ENCODE measurements at regions not wholly inside any gene's neighbourhood (a gene's known extent, or its start where the extent isn't known, plus 50 kb on each side); places are given as distances from the start of the nearest gene placed in this dataset.

GRCh38 chr18:46353460-46353859, 249.3 kb downstream of the HAUS1 start:
- FAIRE-seq, result no peak

- no peak for FAIRE-seq
Observed at GRCh38 chr18:46356278-46357033, 252.3 kb downstream of the HAUS1 start.

- FAIRE-seq, result no peak
Observed at GRCh38 chr18:46360102-46360699, 256.0 kb downstream of the HAUS1 start.

GRCh38 chr18:46360866-46361265, 256.7 kb downstream of the HAUS1 start:
- FAIRE-seq, result no peak

GRCh38 chr18:46362533-46362932, 258.3 kb downstream of the HAUS1 start:
- no peak for FAIRE-seq

GRCh38 chr18:46364048-46364447, 259.9 kb downstream of the HAUS1 start:
- no peak for FAIRE-seq

- FAIRE-seq, result no peak
Observed at GRCh38 chr18:46366201-46366600, 262.0 kb downstream of the HAUS1 start.

GRCh38 chr18:46366751-46367376, 262.7 kb downstream of the HAUS1 start:
- FAIRE-seq, result no peak

GRCh38 chr18:46369323-46369722, 265.1 kb downstream of the HAUS1 start:
- no peak for FAIRE-seq

GRCh38 chr18:46370898-46371297, 266.7 kb downstream of the HAUS1 start:
- no peak for FAIRE-seq

- no peak for FAIRE-seq
Observed at GRCh38 chr18:46372670-46373069, 268.5 kb downstream of the HAUS1 start.

- no peak for FAIRE-seq
Observed at GRCh38 chr18:46373131-46373530, 268.9 kb downstream of the HAUS1 start.

GRCh38 chr18:46373791-46374190, 269.6 kb downstream of the HAUS1 start:
- FAIRE-seq, result no peak

GRCh38 chr18:46374850-46375249, 270.7 kb downstream of the HAUS1 start:
- no peak for FAIRE-seq

- FAIRE-seq, result no peak
Observed at GRCh38 chr18:46377557-46377956, 273.4 kb downstream of the HAUS1 start.

- no peak for FAIRE-seq
Observed at GRCh38 chr18:46378126-46378863, 274.1 kb downstream of the HAUS1 start.

GRCh38 chr18:46378864-46379207, 274.7 kb downstream of the HAUS1 start:
- FAIRE-seq, result no peak

- FAIRE-seq, result no peak
Observed at GRCh38 chr18:46379323-46379950, 275.3 kb downstream of the HAUS1 start.

- FAIRE-seq, result no peak
Observed at GRCh38 chr18:46385124-46385523, 271.9 kb downstream of the LOXHD1 start.

- no peak for FAIRE-seq
Observed at GRCh38 chr18:46386788-46387187, 270.2 kb downstream of the LOXHD1 start.

GRCh38 chr18:46387441-46388131, 269.4 kb downstream of the LOXHD1 start:
- FAIRE-seq, result no peak

- no peak for FAIRE-seq
Observed at GRCh38 chr18:46388286-46388685, 268.7 kb downstream of the LOXHD1 start.

- FAIRE-seq, result no peak
Observed at GRCh38 chr18:46392576-46392975, 264.4 kb downstream of the LOXHD1 start.

All from islet of Langerhans (tissue), 1 donor.